RWPE1 (cell line): ENCODE measurements at regions not wholly inside any gene's neighbourhood (a gene's known extent, or its start where the extent isn't known, plus 50 kb on each side); places are given as distances from the start of the nearest gene placed in this dataset.
A peak's percentile ranks its signal among the peaks of the same experiment; 100 is the strongest.

Experiments used
- CTCF ChIA-PET: fragments of 350-600 bp; sonication (Branson Sonifier 250); formaldehyde crosslinking; extraction: SDS; loops from one replicate; lab custom pipeline; 2021; lab: Yijun Ruan, JAX
- POLR2A ChIA-PET: fragments of 400-600 bp; formaldehyde crosslinking; extraction: SDS; loops from one replicate; lab custom pipeline; 2020; ENCODE audit warnings: antibody characterized with exemption; ENCODE audit not compliant: low non-redundant PET; lab: Yijun Ruan, JAX
- DNase-seq: peaks from one replicate; pipeline ENCODE4 v3.0.0; 2012; ENCODE audit warnings: low spot score
- H3K27ac ChIP-seq: fragments of 450-650 bp; 2 replicates; pipeline ENCODE4 v1.5.1; 2017
- TF ChIP-seq, protein P1 (sequence below): fragments of 450-650 bp; conservative IDR thresholded peaks from 2 replicates; pipeline ENCODE4 v1.5.1; 2017; ENCODE audit warnings: low read depth, mild to moderate bottlenecking

GRCh38 chr7:80060218-80060806 is 74.3 kb upstream of the GNAI1 start:
- peak; percentile 20 for DNase-seq

GRCh38 chr7:80057488-80057887 is 77.1 kb upstream of the GNAI1 start:
- ChIA-PET CTCF (interaction anchor here (0.6 to 0.7 kb wide), 2 partner anchors 71 to 1412 kb away, joined by 3 to 4 read pairs; no protein-coding TSS in a partner anchor), POLR2A (no interaction called here)
- TF ChIP-seq, protein P1, sequence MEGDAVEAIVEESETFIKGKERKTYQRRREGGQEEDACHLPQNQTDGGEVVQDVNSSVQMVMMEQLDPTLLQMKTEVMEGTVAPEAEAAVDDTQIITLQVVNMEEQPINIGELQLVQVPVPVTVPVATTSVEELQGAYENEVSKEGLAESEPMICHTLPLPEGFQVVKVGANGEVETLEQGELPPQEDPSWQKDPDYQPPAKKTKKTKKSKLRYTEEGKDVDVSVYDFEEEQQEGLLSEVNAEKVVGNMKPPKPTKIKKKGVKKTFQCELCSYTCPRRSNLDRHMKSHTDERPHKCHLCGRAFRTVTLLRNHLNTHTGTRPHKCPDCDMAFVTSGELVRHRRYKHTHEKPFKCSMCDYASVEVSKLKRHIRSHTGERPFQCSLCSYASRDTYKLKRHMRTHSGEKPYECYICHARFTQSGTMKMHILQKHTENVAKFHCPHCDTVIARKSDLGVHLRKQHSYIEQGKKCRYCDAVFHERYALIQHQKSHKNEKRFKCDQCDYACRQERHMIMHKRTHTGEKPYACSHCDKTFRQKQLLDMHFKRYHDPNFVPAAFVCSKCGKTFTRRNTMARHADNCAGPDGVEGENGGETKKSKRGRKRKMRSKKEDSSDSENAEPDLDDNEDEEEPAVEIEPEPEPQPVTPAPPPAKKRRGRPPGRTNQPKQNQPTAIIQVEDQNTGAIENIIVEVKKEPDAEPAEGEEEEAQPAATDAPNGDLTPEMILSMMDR = no peak
- no peak for DNase-seq
- no peak overlapping the region for H3K27ac ChIP-seq

More at GRCh38 chr7:80060218-80060806, 74.3 kb upstream of the GNAI1 start:
- no peak overlapping the region for H3K27ac ChIP-seq
- TF ChIP-seq, protein P1 = peak; percentile 75
- CTCF ChIA-PET = interaction anchor here (0.5 to 0.9 kb wide), 5 partner anchors 28 to 602 kb away, joined by 3 to 8 read pairs (median 4); partner anchors contain the start of gene GNAI1
- POLR2A ChIA-PET = no interaction called here

- H3K27ac ChIP-seq = no peak overlapping the region
- ChIA-PET CTCF (no interaction called here), POLR2A (no interaction called here)
- TF ChIP-seq, protein P1 = no peak
- DNase-seq = no peak
These were observed 80.3 kb upstream of the GNAI1 start for GRCh38 chr7:80054356-80054755.

- ChIA-PET POLR2A (no interaction called here), CTCF (interaction anchor here (0.6 kb wide), 1 partner anchor 661 kb away, joined by 6 read pairs; no protein-coding TSS in a partner anchor)
- H3K27ac ChIP-seq = no peak overlapping the region
- DNase-seq = no peak
- TF ChIP-seq, protein P1 = no peak
These were observed 81.5 kb upstream of the GNAI1 start for GRCh38 chr7:80053124-80053523.

DNA sequence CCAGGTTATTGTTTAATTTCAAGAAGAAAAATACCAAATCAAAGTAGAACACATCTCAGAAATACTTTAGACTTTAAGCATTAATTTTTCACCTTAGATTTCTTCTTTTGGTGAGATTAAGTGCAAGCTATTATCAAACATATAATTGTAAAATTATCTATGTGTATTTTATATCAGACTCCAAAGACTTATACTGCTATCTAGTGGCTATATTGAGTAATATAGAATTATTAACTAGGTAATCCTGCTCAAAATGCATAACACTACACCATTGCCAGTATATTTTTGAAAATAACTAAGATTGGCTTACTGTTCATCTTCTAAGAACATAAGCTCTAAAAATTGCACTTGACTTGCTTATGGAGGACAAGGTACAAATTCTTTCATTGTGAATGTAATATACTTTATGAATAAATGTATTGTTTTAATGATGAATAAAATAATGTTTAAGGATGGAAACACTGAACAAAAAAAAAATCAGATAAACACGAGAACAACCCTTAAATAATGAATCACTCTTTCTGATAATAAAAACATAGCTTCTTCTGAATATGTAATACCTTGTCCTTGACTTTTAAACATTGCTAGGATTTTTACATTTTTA is 86.7 kb upstream of the GNAI1 start:
- DNase-seq = peak; percentile 14
- H3K27ac ChIP-seq = no peak overlapping the region
- POLR2A ChIA-PET = no interaction called here
- CTCF ChIA-PET = interaction anchor here (0.6 to 1.7 kb wide), 5 partner anchors 12 to 777 kb away, joined by 3 to 8 read pairs (median 3); no protein-coding TSS in a partner anchor
- TF ChIP-seq, protein P1 = peak; percentile 75

GRCh38 chr7:80047032-80047431 is 87.6 kb upstream of the GNAI1 start:
- H3K27ac ChIP-seq = no peak overlapping the region
- no peak for DNase-seq
- CTCF ChIA-PET = interaction anchor here (0.6 to 1.7 kb wide), 2 partner anchors 241 to 749 kb away, joined by 3 to 8 read pairs; no protein-coding TSS in a partner anchor
- TF ChIP-seq, protein P1 = no peak
- POLR2A ChIA-PET = no interaction called here
